Esophagus muscularis mucosa (tissue), 4 donors: ENCODE measurements at regions not wholly inside any gene's neighbourhood (a gene's known extent, or its start where the extent isn't known, plus 50 kb on each side); places are given as distances from the start of the nearest gene placed in this dataset.

Experiments
- CTCF ChIP-seq, 3 experiments: fragments of 200-600 bp in 2 of 3; fragments of 450-650 bp in 1 of 3; sonication (generic) in 2 of 3; IDR thresholded peaks; one replicate each; pipeline ENCODE4 v1.5.1; 2017 to 2019; ENCODE audit warnings: antibody characterized with exemption in 3 of 3, mild to moderate bottlenecking in 2 of 3, moderate library complexity in 1 of 3
- EP300 ChIP-seq: sonication (generic); formaldehyde crosslinking; IDR thresholded peaks from one replicate; pipeline ENCODE4 v1.6.1; 2017; ENCODE audit warnings: antibody characterized with exemption
- POLR2A ChIP-seq: fragments of 450-650 bp; IDR thresholded peaks from one replicate; pipeline ENCODE4 v1.6.1; 2017; ENCODE audit warnings: antibody characterized with exemption, moderate library complexity, mild to moderate bottlenecking, low read depth

GRCh38 chr10:94192333-94192732 lies 170.4 kb downstream of the NOC3L start:
- TF ChIP-seq CTCF (IDR thresholded peaks at IDR 0.05): no peak
- TF ChIP-seq EP300: no peak
- TF ChIP-seq POLR2A: no peak
